SW480 (cell line): ENCODE measurements at regions not wholly inside any gene's neighbourhood (a gene's known extent, or its start where the extent isn't known, plus 50 kb on each side); places are given as distances from the start of the nearest gene placed in this dataset.
"Not testable (repeated sequence)": the region's sequence is repeated elsewhere in the genome, so short reads cannot be mapped to it uniquely, and the experiment has no call there.

Experiments used
- DNase-seq: peaks from one replicate; pipeline ENCODE4 v3.0.0-alpha.2; 2016; ENCODE audit warnings: low spot score

DNA sequence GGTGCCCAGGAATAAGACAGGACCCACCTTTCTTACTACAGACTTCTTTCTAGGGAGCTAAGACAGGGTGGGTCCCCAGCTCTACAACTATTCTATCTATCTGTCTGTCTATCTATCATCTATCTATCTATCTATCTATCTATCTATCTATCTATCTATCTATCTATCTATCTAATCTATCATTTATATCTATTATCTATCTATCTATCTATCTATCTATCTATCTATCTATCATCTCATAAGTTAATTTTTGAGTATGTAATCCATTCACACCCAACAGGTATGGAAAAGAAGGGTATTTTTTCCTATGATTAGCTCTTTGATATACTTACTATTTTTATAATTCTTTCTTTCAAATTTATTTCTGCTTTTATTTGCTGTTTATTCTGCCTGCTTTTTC is 55.9 kb downstream of the BAMBI start:
- no peak for DNase-seq

GRCh38 chr10:28733647-28734046 is 56.3 kb downstream of the BAMBI start:
- DNase-seq: no peak

DNA sequence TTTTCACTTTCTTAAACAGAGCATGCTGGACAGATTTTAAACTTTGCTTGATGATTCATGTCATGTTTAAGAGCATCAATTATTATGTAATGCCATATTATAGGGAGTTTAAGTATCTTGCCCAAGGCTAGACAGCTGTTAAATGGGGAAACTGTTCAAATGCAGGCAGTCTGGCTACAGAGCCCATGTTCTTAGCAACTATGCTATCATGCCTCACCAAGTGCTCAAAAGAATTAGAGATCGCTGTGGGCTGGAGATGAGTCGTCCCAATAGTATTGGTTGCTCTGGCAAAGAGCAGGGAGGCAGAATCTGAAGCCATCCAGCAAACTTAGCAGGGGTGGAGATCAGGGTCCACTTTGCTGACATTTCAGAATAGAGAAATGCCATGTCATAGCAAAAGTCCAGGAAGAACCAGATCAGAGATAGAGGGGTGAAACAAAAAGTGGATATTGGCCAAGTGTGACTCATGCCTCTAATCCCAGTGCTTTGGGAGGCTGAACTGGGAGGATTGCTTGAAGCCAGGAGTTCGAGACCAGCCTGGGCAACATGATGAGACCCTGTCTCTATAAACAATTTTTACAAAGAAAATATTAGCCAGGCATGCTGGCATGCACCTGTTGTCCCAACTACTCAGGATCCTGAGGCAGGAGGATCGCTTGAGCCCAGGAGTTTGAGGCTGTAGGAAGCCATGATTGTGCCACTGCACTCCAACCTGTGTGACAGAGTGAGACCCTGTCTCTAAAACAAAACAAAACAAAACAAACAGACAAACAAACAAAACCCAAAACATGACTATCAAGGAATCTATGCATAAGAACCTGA is 57.8 kb downstream of the BAMBI start:
- DNase-seq: peak; percentile 29

GRCh38 chr10:28737096-28737495 is 59.8 kb downstream of the BAMBI start:
- no peak for DNase-seq

DNA sequence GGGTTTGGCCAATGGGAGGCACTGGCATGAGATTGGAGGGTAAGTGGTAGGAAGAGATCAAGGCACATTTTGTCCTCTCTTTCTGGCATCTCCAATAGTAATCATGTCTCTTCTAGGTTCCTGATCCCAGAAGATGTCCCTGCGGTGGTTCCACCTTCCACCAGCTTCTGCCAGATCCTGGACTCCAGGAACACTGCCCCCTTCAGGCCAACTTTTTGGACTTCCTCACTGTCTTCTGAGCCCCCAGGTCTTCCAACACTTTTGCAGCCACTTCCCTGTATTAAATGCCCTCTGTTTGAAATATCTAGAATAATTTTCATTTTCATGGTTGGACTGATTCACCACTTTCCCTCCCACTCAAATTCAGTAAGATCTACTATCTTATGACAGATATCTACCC is 60.9 kb downstream of the BAMBI start:
- no peak for DNase-seq

- DNase-seq: no peak
Measured at GRCh38 chr10:28743576-28743975, 66.3 kb downstream of the BAMBI start.

DNA sequence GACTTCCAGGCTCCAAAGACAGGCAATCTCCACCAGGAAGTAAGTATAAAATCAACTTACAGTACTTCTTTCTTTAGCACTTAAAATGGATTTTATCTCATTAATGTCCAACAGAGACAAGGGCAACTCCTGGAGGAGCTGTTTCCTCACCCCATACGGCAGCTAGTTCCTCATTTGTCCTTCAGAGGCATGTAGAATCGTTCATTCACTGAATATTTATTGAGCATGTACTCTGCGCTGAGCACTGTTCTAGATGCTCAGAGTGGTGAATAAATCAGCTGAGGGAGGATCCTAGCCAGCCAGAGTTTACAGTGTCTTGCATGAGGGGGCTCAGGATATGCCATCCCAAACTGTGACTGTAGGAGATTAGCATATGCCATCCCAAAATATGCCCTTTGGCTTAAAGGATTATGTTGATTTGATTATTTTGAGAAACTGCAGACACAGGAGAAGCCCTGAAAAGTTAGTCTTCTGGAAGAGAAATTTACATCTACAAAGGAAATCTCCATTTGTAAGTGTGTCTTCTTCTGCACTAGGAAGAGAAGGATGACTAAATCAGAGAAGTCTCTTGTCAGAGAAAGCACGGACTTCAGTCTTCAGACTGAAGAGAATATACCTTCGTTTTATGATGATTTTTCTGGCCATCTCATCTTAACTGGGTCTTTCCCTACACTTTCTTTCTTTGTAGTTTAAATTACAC is 66.9 kb downstream of the BAMBI start:
- DNase-seq: no peak

GRCh38 chr10:28754930-28755718 is 77.8 kb downstream of the BAMBI start:
- no peak for DNase-seq

GRCh38 chr10:28761084-28761846 is 83.9 kb downstream of the BAMBI start:
- no peak for DNase-seq

- no peak for DNase-seq
Measured at GRCh38 chr10:28763471-28764170, 86.3 kb downstream of the BAMBI start.

- no peak for DNase-seq
Measured at GRCh38 chr10:28765641-28766040, 88.3 kb downstream of the BAMBI start.

DNA sequence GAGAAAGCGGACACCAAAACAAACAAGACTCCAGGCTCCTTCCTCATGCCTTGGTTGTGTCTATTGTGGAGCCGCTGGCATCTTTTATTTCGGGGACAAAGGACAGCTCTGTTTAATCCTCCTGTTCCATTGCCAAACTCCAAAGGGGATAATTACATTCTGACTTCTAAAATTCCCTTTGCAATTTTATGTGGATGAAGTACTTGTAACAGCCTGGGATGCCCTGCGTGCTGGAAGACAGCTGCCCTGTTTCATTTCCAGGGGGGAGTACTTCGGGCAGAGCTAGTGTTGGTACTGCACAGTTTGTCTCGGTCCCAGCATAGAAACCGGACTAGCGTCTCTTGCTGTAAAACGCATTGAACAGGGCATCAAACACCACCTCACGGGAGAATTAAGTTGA is 90.9 kb downstream of the BAMBI start:
- DNase-seq: no peak

GRCh38 chr10:28769091-28769604 is 91.8 kb downstream of the BAMBI start:
- peak; percentile 85 for DNase-seq

GRCh38 chr10:28771580-28772090 is 94.3 kb downstream of the BAMBI start:
- not testable (repeated sequence) for DNase-seq

GRCh38 chr10:28774051-28774995 is 97.0 kb downstream of the BAMBI start:
- no peak for DNase-seq

DNA sequence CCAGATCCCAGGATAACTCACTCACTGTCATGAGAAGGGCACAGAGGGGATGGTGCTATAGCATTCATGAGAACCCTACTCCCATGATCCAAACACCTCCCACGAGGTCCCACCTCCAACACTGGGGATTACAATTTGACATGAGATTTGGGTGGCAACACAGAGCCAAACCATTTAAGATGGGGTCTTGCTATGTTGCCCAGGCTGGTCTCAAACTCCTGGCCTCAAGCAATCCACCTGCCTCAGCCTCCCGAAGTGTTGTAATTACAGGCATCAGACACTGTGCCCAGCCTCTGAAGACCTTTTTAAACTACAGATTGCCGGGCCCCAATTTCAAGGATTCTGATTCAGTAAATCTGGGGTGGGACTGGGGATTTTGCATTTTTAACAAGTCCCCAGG is 98.5 kb downstream of the BAMBI start:
- no peak for DNase-seq

DNA sequence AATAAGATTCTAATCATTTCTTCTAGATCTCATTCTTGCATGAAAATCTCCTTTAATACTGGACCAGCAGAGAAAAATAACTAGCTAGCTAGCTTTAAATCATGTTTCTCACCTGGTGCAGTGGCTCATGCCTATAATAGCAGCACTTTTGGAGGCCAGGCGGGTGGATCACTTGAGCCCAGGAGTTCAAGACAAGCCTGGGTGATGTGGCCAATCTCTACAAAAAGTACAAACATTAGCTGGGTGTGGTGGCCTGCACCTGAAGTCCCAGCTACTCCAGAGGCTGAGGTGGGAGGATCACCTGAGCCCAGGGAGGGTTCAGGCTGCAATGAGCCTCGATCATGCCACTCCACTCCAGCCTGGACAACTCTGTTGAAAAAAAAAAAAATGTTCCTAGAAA is 99.2 kb downstream of the BAMBI start:
- DNase-seq: no peak

- no peak for DNase-seq
Measured at GRCh38 chr10:28777911-28778310, 100.6 kb downstream of the BAMBI start.

DNA sequence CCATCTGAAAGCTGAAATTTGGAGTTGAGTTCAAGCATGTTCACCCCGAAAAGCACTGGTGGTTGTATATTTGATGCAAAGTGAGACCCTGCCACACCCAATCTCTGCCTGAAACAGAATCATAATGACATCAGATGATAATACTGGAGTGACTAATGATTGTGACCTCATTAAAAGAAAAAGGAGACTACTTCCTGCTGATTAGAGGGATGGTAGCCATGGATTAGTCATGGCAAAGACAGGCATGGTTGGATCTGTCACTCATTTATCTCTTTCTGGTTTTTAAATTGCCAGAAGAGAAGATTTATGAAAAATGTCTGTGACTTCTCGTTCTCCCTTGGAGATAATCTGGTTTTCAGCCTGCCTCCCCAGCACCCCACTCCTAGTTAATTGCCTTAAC is 101.2 kb downstream of the BAMBI start:
- peak; percentile 65 for DNase-seq

DNA sequence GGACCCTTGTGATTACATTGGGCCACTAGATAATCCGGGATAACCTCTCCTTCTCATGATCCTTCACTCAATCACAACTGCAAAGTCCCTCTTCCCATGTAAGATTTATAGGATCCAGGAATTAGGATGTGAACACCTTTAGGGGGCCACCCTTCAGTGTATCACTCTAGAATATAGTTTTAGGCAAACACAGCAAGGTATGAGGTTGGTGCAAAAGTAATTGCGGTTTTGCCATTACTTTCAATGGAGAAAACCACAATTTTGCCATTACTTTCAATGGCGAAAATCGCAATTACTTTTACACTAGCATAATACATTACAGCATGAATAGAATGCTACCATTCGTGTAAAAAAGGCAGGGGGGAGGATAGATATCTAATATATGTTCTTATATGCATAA is 104.0 kb downstream of the BAMBI start:
- no peak for DNase-seq
